ENCODE measurements at regions not wholly inside any gene's neighbourhood (a gene's known extent, or its start where the extent isn't known, plus 50 kb on each side); places are given as distances from the start of the nearest gene placed in this dataset.
"Not testable (repeated sequence)": the region's sequence is repeated elsewhere in the genome, so short reads cannot be mapped to it uniquely, and the experiment has no call there.

DNA sequence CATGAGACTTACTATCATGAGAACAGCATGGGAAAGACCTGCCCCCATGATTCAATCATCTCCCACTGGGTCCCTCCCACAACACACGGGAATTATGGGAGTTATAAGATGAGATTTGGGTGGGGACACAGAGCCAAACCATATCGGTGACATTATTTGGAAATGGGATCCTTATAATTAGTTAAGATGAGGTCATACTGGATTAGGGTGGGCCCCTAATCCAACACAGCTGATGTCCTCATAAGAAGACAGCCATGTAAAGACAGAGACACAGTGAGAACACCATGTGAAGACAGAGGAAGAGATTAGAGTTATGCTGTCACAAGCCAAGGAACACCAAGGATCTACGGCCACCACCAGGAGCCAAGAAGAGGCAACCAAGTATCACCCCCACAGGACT is 161.7 kb downstream of the SPTSSA start:
- no peak for TF ChIP-seq ZNF274 (IDR thresholded peaks at IDR 0.05; ENCODE audit: low read depth, low read length)
- H3K4me3 ChIP-seq (ENCODE audit: low read length) = no peak overlapping the region

GRCh38 chr14:34299360-34299759 is 162.7 kb downstream of the SPTSSA start:
- no peak overlapping the region for H3K4me3 ChIP-seq (ENCODE audit: low read length)
- no peak for TF ChIP-seq ZNF274 (IDR thresholded peaks at IDR 0.05; ENCODE audit: low read depth, low read length)

GRCh38 chr14:34297786-34298520 is 164.1 kb downstream of the SPTSSA start:
- TF ChIP-seq ZNF274 (IDR thresholded peaks at IDR 0.05; ENCODE audit: low read depth, low read length) = no peak
- no peak overlapping the region for H3K4me3 ChIP-seq (ENCODE audit: low read length)

- no peak for TF ChIP-seq ZNF274 (IDR thresholded peaks at IDR 0.05; ENCODE audit: low read depth, low read length)
- H3K4me3 ChIP-seq (ENCODE audit: low read length) = no peak overlapping the region
Observed at GRCh38 chr14:34283590-34283989, 178.4 kb downstream of the SPTSSA start.

DNA sequence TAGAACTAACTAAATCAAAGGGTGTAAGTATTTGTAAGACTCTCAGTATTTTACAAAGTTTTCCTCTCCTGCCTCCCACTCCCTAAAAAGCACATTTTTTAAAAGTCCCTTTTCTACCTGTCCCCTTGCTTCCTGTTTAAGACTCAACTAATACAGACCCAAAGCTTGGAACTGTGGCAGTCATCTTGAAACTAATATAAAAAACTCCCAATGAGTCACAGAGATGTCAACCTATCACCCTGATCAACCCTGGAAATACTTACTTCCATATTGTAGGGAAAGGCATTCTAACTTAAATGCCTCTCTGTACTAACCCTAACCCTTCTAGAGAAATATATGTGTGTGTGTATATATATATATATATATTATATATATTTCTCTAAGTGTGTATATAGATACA is 184.8 kb downstream of the SPTSSA start:
- TF ChIP-seq ZNF274 (IDR thresholded peaks at IDR 0.05; ENCODE audit: low read depth, low read length) = no peak

GRCh38 chr14:34275530-34275929 is 186.5 kb downstream of the SPTSSA start:
- TF ChIP-seq ZNF274 (IDR thresholded peaks at IDR 0.05; ENCODE audit: low read depth, low read length) = no peak

More for the DNA sequence above, 184.8 kb downstream of the SPTSSA start:
- no peak overlapping the region for H3K4me3 ChIP-seq (ENCODE audit: low read length)

DNA sequence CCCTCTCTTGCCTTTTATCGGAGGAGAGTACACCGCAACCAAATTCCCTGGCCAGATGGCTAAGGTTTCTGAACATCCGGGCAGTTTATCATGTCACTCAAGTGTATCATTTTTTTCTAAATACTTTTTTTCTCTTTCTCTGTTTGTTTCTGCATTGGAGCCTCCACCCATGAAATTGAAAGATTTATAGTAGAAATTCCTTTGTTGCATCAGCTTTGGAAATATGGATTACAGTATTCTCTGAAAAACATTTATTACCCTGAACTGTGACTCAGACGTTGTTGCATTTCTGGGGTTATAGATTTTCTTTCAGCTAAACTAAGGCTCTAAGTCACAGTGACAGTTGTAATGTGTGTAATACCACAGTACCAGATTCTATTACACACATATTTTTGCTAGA is 187.0 kb downstream of the SPTSSA start:
- H3K4me3 ChIP-seq (ENCODE audit: low read length) = no peak overlapping the region
- no peak for TF ChIP-seq ZNF274 (IDR thresholded peaks at IDR 0.05; ENCODE audit: low read depth, low read length)

More at GRCh38 chr14:34275530-34275929, 186.5 kb downstream of the SPTSSA start:
- H3K4me3 ChIP-seq (ENCODE audit: low read length) = no peak overlapping the region

DNA sequence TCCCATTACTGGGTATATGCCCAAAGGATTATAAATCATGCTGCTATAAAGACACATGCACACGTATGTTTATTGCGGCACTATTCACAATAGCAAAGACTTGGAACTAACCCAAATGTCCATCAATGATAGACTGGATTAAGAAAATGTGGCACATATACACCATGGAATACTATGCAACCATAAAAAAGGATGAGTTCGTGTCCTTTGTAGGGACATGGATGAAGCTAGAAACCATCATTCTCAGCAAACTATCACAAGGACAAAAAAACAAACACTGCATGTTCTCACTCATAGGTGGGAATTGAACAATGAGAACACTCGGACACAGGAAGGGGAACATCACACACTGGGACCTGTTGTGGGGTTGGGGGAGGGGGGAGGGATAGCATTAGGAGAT is 188.3 kb downstream of the SPTSSA start:
- H3K4me3 ChIP-seq (ENCODE audit: low read length) = not testable (repeated sequence)

GRCh38 chr14:34270361-34270760 is 191.7 kb downstream of the SPTSSA start:
- TF ChIP-seq ZNF274 (IDR thresholded peaks at IDR 0.05; ENCODE audit: low read depth, low read length) = no peak
- H3K4me3 ChIP-seq (ENCODE audit: low read length) = no peak overlapping the region

- no peak for TF ChIP-seq ZNF274 (IDR thresholded peaks at IDR 0.05; ENCODE audit: low read depth, low read length)
- H3K4me3 ChIP-seq (ENCODE audit: low read length) = no peak overlapping the region
Observed at GRCh38 chr14:34266344-34266743, 195.7 kb downstream of the SPTSSA start.

DNA sequence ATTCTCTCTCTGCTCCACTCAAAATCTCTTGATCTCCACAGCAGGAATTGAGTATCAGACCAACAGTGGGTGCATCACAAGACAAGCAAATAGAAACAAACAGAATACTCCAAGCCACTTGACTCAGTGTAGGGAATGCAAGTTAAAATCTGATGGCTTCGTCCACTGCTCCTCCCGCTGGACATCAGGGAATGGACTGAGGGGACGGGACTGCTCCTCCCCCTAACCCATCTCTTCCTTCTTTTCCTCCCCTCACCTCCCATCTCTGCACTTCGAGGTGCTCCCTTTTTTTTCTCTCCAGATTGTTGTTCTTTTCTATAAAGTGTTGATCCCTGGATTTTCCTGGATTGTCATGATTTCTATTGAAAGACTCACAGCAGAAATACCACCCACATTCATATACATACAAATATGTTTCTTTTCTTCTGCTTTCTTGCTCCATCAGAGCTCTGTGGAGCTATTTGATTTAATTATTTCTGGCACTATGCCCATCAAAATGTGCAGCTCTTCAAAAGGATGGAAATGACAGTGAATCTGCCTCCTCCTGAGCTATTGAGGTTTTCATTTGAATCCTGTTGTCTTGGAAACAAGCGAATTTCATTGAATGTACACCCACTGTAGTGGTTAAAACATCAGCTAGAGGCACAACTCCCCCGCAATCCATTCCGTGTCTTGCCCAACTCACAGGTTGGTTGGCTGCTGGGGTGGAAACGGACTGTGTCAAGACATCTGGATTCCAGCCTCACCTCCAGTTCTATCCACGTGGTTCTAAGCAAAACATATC is 199.7 kb downstream of the SPTSSA start:
- no peak overlapping the region for H3K4me3 ChIP-seq (ENCODE audit: low read length)
- no peak for TF ChIP-seq ZNF274 (IDR thresholded peaks at IDR 0.05; ENCODE audit: low read depth, low read length)

- H3K4me3 ChIP-seq (ENCODE audit: low read length) = no peak overlapping the region
- no peak for TF ChIP-seq ZNF274 (IDR thresholded peaks at IDR 0.05; ENCODE audit: low read depth, low read length)
Observed at GRCh38 chr14:34259996-34260395, 202.0 kb downstream of the SPTSSA start.

- no peak for TF ChIP-seq ZNF274 (IDR thresholded peaks at IDR 0.05; ENCODE audit: low read depth, low read length)
- no peak overlapping the region for H3K4me3 ChIP-seq (ENCODE audit: low read length)
Observed at GRCh38 chr14:34258318-34258717, 203.7 kb downstream of the SPTSSA start.

DNA sequence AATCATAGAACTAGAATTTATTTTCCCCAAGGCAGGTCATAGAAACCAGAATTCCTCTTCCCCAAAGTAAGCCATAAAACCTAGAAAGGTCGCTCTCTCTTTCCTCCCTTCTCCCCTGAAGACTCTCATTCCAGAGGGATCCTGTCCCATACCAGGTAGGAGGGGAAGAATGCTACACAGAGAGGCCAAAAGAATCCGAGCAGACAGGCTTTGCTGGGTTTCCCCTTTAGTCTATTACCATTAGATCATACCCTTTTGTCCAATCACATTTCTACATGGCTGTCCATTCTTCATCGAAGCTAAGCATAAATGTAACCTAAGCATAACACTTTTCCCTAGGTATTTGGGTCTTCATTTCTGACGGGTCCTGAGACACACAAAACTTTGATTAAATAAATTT is 204.5 kb downstream of the SPTSSA start:
- TF ChIP-seq ZNF274 (IDR thresholded peaks at IDR 0.05; ENCODE audit: low read depth, low read length) = no peak
- H3K4me3 ChIP-seq (ENCODE audit: low read length) = no peak overlapping the region

- no peak for TF ChIP-seq ZNF274 (IDR thresholded peaks at IDR 0.05; ENCODE audit: low read depth, low read length)
- no peak overlapping the region for H3K4me3 ChIP-seq (ENCODE audit: low read length)
Observed at GRCh38 chr14:34256223-34256622, 205.8 kb downstream of the SPTSSA start.
